ENCODE measurements at regions not wholly inside any gene's neighbourhood (a gene's known extent, or its start where the extent isn't known, plus 50 kb on each side); places are given as distances from the start of the nearest gene placed in this dataset.

GRCh38 chr5:74363603-74364205 lies 276.8 kb downstream of the ENC1 start:
- ChIA-PET CTCF (interaction anchor here (1.9 kb wide), 1 partner anchor 10 kb away, joined by 5 read pairs; no protein-coding TSS in a partner anchor), POLR2A (no interaction called here)

DNA sequence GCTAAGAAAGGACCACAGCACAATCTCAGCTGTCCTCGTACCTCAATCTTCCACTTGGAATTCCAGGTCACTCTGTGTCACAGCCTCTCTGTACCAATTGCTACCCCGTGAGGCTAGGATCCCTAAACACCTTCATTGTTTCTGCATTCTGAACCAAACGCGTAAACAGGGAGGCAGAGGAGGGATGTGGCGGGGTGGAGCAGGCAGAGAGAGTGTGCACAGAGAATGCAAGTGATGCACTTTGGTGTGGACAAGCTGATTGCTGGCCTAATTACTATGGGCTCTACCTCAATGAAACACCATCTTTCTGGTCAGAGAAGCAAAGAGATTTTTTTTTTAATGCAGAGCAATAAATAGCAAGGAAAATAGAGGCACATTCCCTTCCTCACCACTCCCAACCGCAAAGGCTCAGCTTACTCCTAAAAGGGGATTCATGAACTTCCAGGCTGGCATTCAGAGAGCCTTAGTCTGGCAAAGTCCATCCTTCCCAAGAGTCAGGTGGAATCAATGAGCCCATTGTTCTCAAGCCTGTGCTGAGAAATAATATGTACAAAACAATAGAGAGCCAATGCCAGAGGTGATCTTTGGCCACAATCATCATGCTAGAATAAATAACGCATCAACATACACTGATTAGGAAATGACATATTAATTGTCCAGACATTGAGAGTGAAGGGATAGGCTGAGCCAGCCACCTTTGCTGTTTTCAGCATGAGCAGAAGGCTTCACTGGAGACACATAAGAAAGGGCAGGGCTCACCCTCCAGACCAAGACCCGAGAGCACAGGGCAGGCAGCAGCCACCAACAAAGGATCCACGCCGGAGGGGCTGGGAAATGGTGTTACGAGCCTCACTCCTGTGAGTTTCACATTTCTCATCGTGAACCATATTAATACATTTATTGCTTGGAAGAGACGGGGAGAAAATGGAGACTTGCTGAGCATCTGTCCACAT lies 278.8 kb downstream of the ENC1 start:
- ChIA-PET CTCF (interaction anchor here (1.9 kb wide), 1 partner anchor 12 kb away, joined by 5 read pairs; no protein-coding TSS in a partner anchor), POLR2A (no interaction called here)
- no peak for DNase-seq (ENCODE audit: extremely low spot score)
- TF ChIP-seq, protein P1, sequence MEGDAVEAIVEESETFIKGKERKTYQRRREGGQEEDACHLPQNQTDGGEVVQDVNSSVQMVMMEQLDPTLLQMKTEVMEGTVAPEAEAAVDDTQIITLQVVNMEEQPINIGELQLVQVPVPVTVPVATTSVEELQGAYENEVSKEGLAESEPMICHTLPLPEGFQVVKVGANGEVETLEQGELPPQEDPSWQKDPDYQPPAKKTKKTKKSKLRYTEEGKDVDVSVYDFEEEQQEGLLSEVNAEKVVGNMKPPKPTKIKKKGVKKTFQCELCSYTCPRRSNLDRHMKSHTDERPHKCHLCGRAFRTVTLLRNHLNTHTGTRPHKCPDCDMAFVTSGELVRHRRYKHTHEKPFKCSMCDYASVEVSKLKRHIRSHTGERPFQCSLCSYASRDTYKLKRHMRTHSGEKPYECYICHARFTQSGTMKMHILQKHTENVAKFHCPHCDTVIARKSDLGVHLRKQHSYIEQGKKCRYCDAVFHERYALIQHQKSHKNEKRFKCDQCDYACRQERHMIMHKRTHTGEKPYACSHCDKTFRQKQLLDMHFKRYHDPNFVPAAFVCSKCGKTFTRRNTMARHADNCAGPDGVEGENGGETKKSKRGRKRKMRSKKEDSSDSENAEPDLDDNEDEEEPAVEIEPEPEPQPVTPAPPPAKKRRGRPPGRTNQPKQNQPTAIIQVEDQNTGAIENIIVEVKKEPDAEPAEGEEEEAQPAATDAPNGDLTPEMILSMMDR (IDR thresholded peaks at IDR 0.05; ENCODE audit: control extremely low read depth, extremely low read depth, low read depth, missing control alignments): no peak

More at GRCh38 chr5:74363603-74364205, 276.8 kb downstream of the ENC1 start:
- no peak for DNase-seq (ENCODE audit: extremely low spot score)
- TF ChIP-seq, protein P1 (IDR thresholded peaks at IDR 0.05; ENCODE audit: control extremely low read depth, extremely low read depth, low read depth, missing control alignments): no peak

DNA sequence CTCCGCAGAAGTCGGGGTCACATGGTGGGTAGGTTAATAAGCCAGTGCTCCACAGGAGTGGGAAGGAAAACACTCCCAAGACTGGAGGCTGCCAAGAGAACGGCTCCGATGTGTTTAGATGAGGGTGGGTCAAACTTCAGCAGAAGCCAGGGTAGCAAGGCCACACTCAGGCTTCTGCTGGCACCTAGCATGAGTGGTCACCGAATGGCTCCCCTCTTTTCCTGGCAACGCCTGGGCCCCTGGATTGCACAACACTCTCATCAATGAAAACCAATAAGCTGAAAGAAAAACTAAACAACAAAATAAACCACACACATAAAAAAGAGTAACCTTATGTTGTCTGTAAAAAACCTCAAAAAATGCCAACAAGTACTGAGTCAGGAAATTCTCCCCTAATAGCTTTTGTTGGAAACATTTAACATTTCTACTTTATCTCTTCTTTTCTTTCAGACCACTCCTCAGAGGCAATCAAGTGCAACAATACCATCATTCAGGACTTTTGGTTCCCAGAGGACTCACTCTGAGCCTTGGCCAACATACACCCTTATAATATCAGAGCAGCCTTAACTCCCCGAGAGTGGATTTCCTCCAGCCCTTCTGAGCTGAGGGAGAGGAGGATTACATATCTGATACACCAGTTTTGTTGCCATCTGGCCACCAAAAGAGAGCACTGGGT lies 279.9 kb downstream of the ENC1 start:
- ChIA-PET CTCF (no interaction called here), POLR2A (no interaction called here)
- TF ChIP-seq, protein P1 (IDR thresholded peaks at IDR 0.05; ENCODE audit: control extremely low read depth, extremely low read depth, low read depth, missing control alignments): no peak
- no peak for DNase-seq (ENCODE audit: extremely low spot score)

DNA sequence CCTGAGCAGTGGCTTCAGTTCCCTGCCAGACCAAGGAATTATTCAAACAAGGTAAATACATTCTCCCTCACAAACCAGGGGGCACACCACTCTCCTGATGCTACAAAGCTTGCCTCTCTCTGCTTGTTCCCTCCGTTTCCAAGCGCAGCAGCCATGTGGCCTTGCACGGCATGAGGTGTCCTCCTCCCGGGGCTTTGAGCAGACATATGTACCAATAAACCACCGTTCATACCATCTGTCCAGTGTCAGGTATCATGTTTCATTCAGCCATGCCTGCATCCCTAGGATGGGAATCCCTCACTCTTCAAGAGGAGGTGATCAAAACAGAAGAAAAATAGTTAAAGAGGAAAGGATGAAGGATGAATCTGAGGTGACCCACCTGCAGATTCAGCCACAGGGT lies 282.7 kb downstream of the ENC1 start:
- DNase-seq (ENCODE audit: extremely low spot score): no peak
- TF ChIP-seq, protein P1 (IDR thresholded peaks at IDR 0.05; ENCODE audit: control extremely low read depth, extremely low read depth, low read depth, missing control alignments): no peak
- CTCF ChIA-PET: no interaction called here
- POLR2A ChIA-PET: no interaction called here

GRCh38 chr5:74356009-74356695 lies 284.4 kb downstream of the ENC1 start:
- ChIA-PET CTCF (no interaction called here), POLR2A (no interaction called here)
- TF ChIP-seq, protein P1 (IDR thresholded peaks at IDR 0.05; ENCODE audit: control extremely low read depth, extremely low read depth, low read depth, missing control alignments): no peak
- DNase-seq (ENCODE audit: extremely low spot score): no peak

Data from GM10248 (cell line).